PC-3 (cell line): ENCODE measurements at regions not wholly inside any gene's neighbourhood (a gene's known extent, or its start where the extent isn't known, plus 50 kb on each side); places are given as distances from the start of the nearest gene placed in this dataset.

Experiments used
- ATAC-seq: fragments of 200-7000 bp; cut with Tn5 transposase; 2 replicates; pipeline ENCODE4 v1.9.1; 2020; ENCODE audit warnings: mild to moderate bottlenecking, moderate library complexity
- BruUV-seq: library from RNA; stranded (reverse); fragments of 400-500 nt; replicated peaks from 2 replicates; lab custom pipeline; 2021; lab: Mats Ljungman, UMichigan
- CTCF ChIA-PET: fragments of 300-600 bp; sonication (Branson Sonifier 250); formaldehyde crosslinking; loops from one replicate; lab custom pipeline; 2022; ENCODE audit warnings: antibody characterized with exemption; lab: Charles Lee
- POLR2A ChIA-PET: fragments of 300-600 bp; sonication (Branson Sonifier 250); formaldehyde crosslinking; loops from one replicate; lab custom pipeline; 2022; ENCODE audit warnings: antibody characterized with exemption; ENCODE audit not compliant: unreplicated experiment; lab: Charles Lee
- DNase-seq: peaks from one replicate; pipeline ENCODE4 v3.0.0-alpha.2; 2015
- H2AFZ ChIP-seq: fragments of 300-600 bp; sonication (generic); 2 replicates; pipeline ENCODE4 v1.6.0; 2016; ENCODE audit warnings: antibody characterized with exemption, low read length
- H3F3A ChIP-seq: fragments of 300-600 bp; sonication (generic); one replicate; pipeline ENCODE4 v1.6.0; 2017; ENCODE audit warnings: antibody characterized with exemption, low read length, control low read depth, mild to moderate bottlenecking; ENCODE audit not compliant: unreplicated experiment
- H3K27ac ChIP-seq: fragments of 300-600 bp; sonication (generic); 2 replicates; pipeline ENCODE4 v1.5.1; 2016; ENCODE audit warnings: mild to moderate bottlenecking, low read length
- H3K27me3 ChIP-seq: fragments of 300-600 bp; sonication (generic); 2 replicates; pipeline ENCODE4 v1.6.1; 2016; ENCODE audit warnings: low read length, mixed read lengths
- H3K36me3 ChIP-seq: fragments of 300-600 bp; sonication (generic); 2 replicates; pipeline ENCODE4 v1.6.1; 2016; ENCODE audit warnings: low read depth, mixed run types, low read length, mixed read lengths
- H3K4me1 ChIP-seq: fragments of 300-600 bp; sonication (generic); 2 replicates; pipeline ENCODE4 v1.5.1; 2016; ENCODE audit warnings: low read length; ENCODE audit not compliant: insufficient read depth
- H3K4me2 ChIP-seq: fragments of 300-600 bp; sonication (generic); 2 replicates; pipeline ENCODE4 v1.6.0; 2016; ENCODE audit warnings: low read length
- H3K4me3 ChIP-seq: fragments of 300-600 bp; sonication (generic); 2 replicates; pipeline ENCODE4 v1.5.1; 2016; ENCODE audit warnings: mild to moderate bottlenecking, low read length, mixed read lengths
- H3K79me2 ChIP-seq: fragments of 300-600 bp; sonication (generic); 2 replicates; pipeline ENCODE4 v1.6.1; 2017; ENCODE audit warnings: low read length, mixed read lengths
- H3K9ac ChIP-seq: fragments of 300-600 bp; sonication (generic); 2 replicates; pipeline ENCODE4 v1.6.0; 2016; ENCODE audit warnings: mild to moderate bottlenecking, low read length
- H3K9me2 ChIP-seq: fragments of 300-600 bp; sonication (generic); replicated peaks from 2 replicates; pipeline ENCODE4 v1.6.1; 2016; ENCODE audit warnings: mixed run types, low read length, mixed read lengths
- H3K9me3 ChIP-seq: fragments of 300-600 bp; sonication (generic); 2 replicates; pipeline ENCODE4 v1.6.1; 2016; ENCODE audit warnings: low read length, mixed read lengths
- H4K20me1 ChIP-seq: fragments of 300-600 bp; sonication (generic); 2 replicates; pipeline ENCODE4 v1.6.1; 2016; ENCODE audit warnings: low read length, mixed read lengths
- EZH2 ChIP-seq: fragments of 300-600 bp; sonication (generic); IDR thresholded peaks from one replicate; pipeline ENCODE4 v1.6.1; 2017; ENCODE audit warnings: antibody characterized with exemption, mild to moderate bottlenecking, low read length; ENCODE audit not compliant: unreplicated experiment
- EZH2phosphoT487 ChIP-seq: fragments of 300-600 bp; sonication (generic); IDR thresholded peaks from 2 replicates; pipeline ENCODE4 v1.6.1; 2018; ENCODE audit warnings: mild to moderate bottlenecking, antibody characterized with exemption, low read length, borderline replicate concordance
- intact Hi-C: fragments of 100-400 bp; cut with micrococcal nuclease; formaldehyde crosslinking; loops from 2 replicates; pipeline ENCODE4 v1.9.0; 2023
- TF ChIP-seq, protein P1 (sequence below): fragments of 300-600 bp; sonication (generic); conservative IDR thresholded peaks from 2 replicates; pipeline ENCODE4 v1.5.1; 2017; ENCODE audit warnings: antibody characterized with exemption, low read depth, mild to moderate bottlenecking, low read length

DNA sequence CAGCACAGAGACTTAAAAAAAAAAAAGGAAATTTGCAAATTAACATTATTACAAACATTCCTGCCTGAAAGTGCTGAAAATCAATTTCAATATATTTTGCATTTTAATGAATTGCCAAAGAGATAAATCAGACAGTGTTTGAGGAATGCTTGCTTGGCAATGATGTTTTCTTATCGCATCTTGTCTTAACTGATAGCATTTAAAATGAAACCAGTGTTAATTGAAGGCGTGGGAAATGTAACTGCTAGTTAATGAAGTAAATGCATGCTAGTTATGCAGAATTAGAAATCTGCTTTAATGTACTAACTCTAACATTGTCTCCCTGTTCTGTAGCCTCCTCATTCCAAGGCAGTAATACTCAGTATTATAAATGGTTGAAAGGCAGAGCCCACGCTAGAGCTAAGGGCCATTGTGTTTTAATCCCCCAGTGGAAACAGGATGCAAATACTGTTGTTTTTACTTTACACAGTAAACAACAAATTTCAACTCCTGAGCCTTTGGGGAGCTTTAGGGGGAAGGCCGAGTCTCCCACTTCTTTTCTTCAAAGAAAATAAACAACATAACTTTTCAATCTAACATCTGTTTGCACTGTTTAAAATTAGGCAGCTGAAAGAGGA lies 586.9 kb downstream of the TLE4 start:
- H3F3A ChIP-seq = no peaks in the 10 kb centered on the region
- peaks cover 4% of the 10 kb centered on the region; the same call in 1 of the 2 replicates for H3K4me1 ChIP-seq
- H4K20me1 ChIP-seq = no peaks in the 10 kb centered on the region
- TF ChIP-seq, protein P1, sequence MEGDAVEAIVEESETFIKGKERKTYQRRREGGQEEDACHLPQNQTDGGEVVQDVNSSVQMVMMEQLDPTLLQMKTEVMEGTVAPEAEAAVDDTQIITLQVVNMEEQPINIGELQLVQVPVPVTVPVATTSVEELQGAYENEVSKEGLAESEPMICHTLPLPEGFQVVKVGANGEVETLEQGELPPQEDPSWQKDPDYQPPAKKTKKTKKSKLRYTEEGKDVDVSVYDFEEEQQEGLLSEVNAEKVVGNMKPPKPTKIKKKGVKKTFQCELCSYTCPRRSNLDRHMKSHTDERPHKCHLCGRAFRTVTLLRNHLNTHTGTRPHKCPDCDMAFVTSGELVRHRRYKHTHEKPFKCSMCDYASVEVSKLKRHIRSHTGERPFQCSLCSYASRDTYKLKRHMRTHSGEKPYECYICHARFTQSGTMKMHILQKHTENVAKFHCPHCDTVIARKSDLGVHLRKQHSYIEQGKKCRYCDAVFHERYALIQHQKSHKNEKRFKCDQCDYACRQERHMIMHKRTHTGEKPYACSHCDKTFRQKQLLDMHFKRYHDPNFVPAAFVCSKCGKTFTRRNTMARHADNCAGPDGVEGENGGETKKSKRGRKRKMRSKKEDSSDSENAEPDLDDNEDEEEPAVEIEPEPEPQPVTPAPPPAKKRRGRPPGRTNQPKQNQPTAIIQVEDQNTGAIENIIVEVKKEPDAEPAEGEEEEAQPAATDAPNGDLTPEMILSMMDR = no peak
- TF ChIP-seq EZH2 (no peak), EZH2phosphoT487 (no peak)
- H3K79me2 ChIP-seq = no peaks in the 10 kb centered on the region
- intact Hi-C loops = no loop called here
- no peak overlapping the region for H2AFZ ChIP-seq
- 0 out of 2 replicates have a peak overlapping the region, but pooled peaks have one; percentile 16 for H3K4me2 ChIP-seq
- ATAC-seq (no peak), DNase-seq (no peak)
- H3K27me3 ChIP-seq = no peaks in the 10 kb centered on the region
- H3K9me3 ChIP-seq = no peaks in the 10 kb centered on the region
- no peak overlapping the region for H3K4me3 ChIP-seq
- H3K36me3 ChIP-seq = no peaks in the 10 kb centered on the region
- no peak overlapping the region for H3K9ac ChIP-seq
- H3K27ac ChIP-seq = no peak overlapping the region
- CTCF ChIA-PET = no interaction called here
- H3K9me2 ChIP-seq = no peaks in the 10 kb centered on the region
- POLR2A ChIA-PET = no interaction called here
- no TSS peak for BruUV-seq

DNA sequence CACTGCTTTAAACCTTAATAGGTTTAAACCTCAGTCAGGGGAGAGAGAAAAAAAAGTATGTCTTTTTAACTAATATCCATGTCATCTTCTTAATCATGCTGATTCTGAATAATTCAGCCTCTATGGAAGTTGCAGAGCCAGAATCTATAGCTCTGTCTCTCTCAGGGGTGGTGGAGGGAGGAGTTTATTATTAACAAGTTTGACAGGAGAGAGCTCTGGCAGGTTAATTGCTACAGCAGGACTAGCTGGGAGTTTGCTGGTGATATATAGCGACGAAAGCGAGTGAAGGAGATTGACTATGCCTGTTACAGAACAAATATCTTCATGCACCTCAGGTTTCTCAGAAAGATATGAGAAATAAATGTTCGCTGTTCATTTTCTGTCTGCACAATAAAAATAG lies 586.4 kb downstream of the TLE4 start:
- no peak for ATAC-seq
- Histone ChIP-seq H3K4me2 (0 out of 2 replicates have a peak overlapping the region, but pooled peaks have one; percentile 16), H3K36me3 (no peaks in the 10 kb centered on the region), H3K27ac (no peak overlapping the region), H3K4me3 (no peak overlapping the region), H4K20me1 (no peaks in the 10 kb centered on the region), H2AFZ (no peak overlapping the region), H3K27me3 (no peaks in the 10 kb centered on the region), H3K9ac (no peak overlapping the region), H3K79me2 (no peaks in the 10 kb centered on the region), H3F3A (no peaks in the 10 kb centered on the region), H3K9me3 (no peaks in the 10 kb centered on the region), H3K4me1 (peaks cover 4% of the 10 kb centered on the region; the same call in 1 of the 2 replicates), H3K9me2 (no peaks in the 10 kb centered on the region)
- CTCF ChIA-PET = no interaction called here
- TF ChIP-seq, protein P1 = no peak
- TF ChIP-seq EZH2 (no peak), EZH2phosphoT487 (no peak)
- DNase-seq = no peak
- POLR2A ChIA-PET = interaction anchor here (0.7 kb wide), 1 partner anchor 258 kb away, joined by 5 read pairs; no protein-coding TSS in a partner anchor
- no TSS peak for BruUV-seq
- intact Hi-C loops = no loop called here

DNA sequence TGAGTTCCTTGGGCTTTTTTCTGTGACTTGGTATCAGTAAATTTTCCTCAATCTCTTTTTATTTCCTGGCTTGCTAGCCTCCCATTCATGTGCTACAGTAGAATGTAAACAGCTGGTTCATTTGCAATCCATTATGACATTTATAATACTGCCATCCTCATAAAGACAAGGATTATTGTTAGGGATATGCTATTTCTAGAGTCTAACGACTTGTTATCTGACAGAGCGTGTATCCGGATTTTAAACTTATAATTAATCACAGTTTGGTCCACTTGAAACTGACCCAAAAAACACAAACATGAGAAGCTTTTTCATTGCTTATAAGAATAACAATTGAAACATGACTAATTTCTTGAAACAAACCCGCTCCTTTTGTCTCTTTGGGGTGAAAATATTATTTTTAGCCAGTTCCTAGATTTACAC lies 585.8 kb downstream of the TLE4 start:
- CTCF ChIA-PET = no interaction called here
- H3K9me2 ChIP-seq = no peaks in the 10 kb centered on the region
- H3K9me3 ChIP-seq = no peaks in the 10 kb centered on the region
- H3K27ac ChIP-seq = no peak overlapping the region
- no peaks in the 10 kb centered on the region for H3K79me2 ChIP-seq
- intact Hi-C loops = no loop called here
- no peak overlapping the region for H2AFZ ChIP-seq
- no peaks in the 10 kb centered on the region for H3K27me3 ChIP-seq
- no peaks in the 10 kb centered on the region for H3K36me3 ChIP-seq
- H4K20me1 ChIP-seq = no peaks in the 10 kb centered on the region
- no peak overlapping the region for H3K4me3 ChIP-seq
- no peak overlapping the region for H3K4me2 ChIP-seq
- no peak overlapping the region for H3K9ac ChIP-seq
- POLR2A ChIA-PET = interaction anchor here (0.7 kb wide), 1 partner anchor 258 kb away, joined by 5 read pairs; no protein-coding TSS in a partner anchor
- H3F3A ChIP-seq = no peaks in the 10 kb centered on the region
- peaks cover 4% of the 10 kb centered on the region; the same call in 1 of the 2 replicates for H3K4me1 ChIP-seq
- no TSS peak for BruUV-seq
- DNase-seq = no peak
- TF ChIP-seq EZH2 (no peak), EZH2phosphoT487 (no peak)
- TF ChIP-seq, protein P1 = no peak
- ATAC-seq = no peak
